ENCODE measurements at regions not wholly inside any gene's neighbourhood (a gene's known extent, or its start where the extent isn't known, plus 50 kb on each side); places are given as distances from the start of the nearest gene placed in this dataset.
A peak's percentile ranks its signal among the peaks of the same experiment; 100 is the strongest.

- TF ChIP-seq, protein P1, sequence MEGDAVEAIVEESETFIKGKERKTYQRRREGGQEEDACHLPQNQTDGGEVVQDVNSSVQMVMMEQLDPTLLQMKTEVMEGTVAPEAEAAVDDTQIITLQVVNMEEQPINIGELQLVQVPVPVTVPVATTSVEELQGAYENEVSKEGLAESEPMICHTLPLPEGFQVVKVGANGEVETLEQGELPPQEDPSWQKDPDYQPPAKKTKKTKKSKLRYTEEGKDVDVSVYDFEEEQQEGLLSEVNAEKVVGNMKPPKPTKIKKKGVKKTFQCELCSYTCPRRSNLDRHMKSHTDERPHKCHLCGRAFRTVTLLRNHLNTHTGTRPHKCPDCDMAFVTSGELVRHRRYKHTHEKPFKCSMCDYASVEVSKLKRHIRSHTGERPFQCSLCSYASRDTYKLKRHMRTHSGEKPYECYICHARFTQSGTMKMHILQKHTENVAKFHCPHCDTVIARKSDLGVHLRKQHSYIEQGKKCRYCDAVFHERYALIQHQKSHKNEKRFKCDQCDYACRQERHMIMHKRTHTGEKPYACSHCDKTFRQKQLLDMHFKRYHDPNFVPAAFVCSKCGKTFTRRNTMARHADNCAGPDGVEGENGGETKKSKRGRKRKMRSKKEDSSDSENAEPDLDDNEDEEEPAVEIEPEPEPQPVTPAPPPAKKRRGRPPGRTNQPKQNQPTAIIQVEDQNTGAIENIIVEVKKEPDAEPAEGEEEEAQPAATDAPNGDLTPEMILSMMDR (IDR thresholded peaks at IDR 0.05; ENCODE audit: borderline replicate concordance, control extremely low read depth, extremely low read depth, insufficient read depth, missing control alignments): no peak
- in situ Hi-C loops (cut with MboI; ENCODE audit: low sequenced_read_pairs, unreplicated experiment): no loop called here
Observed at GRCh38 chr2:45172142-45172541, 162.9 kb upstream of the SIX2 start.

DNA sequence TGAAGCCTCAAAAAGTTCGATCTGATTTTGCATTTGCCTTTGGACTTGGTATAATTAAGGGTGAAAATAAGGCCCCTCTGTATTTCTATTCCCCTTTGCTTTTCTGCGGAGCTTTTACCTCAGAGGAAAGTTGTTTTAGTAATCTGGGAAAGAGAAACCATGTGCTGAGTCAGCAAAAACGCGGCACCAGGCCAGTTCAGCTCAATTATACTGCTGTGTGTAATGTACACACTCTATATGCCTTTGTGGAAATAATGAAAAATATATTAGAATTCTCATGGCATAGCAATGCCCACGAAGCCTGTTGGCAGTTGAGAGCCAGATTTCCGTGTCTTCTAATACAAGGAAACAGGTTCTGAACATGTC is 161.9 kb upstream of the SIX2 start:
- TF ChIP-seq, protein P1 (IDR thresholded peaks at IDR 0.05; ENCODE audit: borderline replicate concordance, control extremely low read depth, extremely low read depth, insufficient read depth, missing control alignments): no peak
- in situ Hi-C loops (cut with MboI; ENCODE audit: low sequenced_read_pairs, unreplicated experiment): no loop called here
- DNase-seq (ENCODE audit: low spot score): no peak

More at GRCh38 chr2:45172142-45172541, 162.9 kb upstream of the SIX2 start:
- no peak for DNase-seq (ENCODE audit: low spot score)

DNA sequence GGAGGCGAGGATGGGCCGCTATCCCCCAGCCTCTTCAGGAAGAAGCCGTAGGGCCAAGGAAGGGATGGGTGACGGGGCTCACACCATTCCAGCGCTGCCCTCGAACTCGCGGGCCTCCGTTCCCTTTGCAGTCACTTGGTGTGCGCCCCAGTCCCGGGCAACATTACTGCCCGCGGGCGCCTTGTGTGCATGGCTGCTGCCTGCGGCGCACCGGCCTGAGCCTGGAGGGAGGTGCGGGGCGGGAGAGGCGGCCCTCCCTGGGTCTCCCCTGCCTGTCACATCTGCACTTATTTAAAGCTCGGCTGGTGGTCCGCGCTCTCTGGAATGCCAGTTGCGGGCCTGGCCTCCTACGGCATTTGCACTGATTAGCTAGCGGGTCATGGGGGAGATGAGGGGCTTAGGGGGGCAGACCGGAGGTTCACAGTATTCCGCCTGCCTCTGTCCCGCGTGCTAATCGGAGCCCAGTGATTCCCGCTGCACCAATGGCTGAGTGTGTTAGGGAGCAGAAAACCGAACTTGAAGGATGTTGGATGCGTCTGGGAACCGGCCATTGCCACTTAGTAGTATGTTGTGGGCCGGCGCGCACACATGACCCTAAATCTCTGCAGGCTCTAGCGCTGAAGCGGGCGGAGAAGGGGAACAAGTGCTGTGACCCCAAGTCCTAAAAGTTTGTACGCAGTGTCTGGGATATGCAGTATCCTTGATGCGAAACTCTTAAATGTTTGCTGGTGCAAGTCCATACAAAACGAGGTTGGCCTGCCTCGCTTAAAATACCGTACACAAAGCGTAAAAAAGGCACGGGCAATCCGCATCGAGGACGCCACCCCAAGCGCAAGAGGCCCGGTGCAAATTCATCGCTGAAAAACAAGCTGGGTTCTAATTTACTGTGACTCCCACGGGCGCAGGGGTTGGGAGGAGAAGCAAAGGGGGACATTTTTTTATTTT is 161.2 kb upstream of the SIX2 start:
- TF ChIP-seq, protein P1 (IDR thresholded peaks at IDR 0.05; ENCODE audit: borderline replicate concordance, control extremely low read depth, extremely low read depth, insufficient read depth, missing control alignments): no peak
- peak; percentile 29 for DNase-seq (ENCODE audit: low spot score)
- in situ Hi-C loops (cut with MboI; ENCODE audit: low sequenced_read_pairs, unreplicated experiment): no loop called here

DNA sequence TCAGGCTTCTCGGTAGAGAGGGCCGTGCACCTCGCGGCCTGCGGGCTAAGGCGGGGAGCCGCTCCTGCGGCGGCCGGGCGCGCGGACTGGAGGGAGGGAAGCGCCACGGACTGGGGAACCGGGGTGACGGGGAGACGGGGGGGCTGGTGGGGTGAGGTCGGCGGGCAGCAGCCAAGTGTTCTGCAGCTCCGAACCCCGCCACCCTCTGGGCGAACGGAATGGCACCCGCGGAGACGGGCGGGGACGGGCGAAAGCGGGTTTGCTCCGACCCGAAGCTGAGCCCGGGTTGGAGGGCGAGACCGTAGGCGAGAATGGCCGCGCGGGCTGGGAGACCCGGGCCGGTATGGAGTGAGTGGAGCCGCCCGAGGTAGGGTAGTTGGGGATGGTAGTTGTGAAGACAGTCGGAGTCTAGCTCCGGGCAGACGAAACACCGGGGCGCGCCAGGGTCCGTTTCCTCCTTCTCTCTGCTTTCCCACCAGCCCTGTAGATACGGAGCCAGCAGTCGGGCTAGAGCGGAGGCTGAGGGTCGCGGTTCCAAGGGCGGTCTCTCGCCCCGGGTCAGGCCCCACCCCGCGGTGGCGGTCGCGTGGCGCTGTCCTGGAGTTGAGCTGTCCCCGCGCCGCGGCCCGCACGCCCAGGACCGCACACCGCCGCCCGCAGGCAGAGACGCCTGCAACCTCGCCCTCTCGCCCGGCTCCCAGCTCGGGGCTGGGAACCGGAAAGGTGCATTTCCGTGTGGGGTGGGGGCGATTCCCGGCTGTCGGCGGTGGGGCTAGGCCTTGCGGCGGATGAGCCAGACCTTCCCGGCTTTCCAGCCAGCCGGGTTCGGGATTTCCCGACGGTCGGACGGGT is 160.3 kb upstream of the SIX2 start:
- in situ Hi-C loops (cut with MboI; ENCODE audit: low sequenced_read_pairs, unreplicated experiment): no loop called here
- DNase-seq (ENCODE audit: low spot score): peak; percentile 52
- TF ChIP-seq, protein P1 (IDR thresholded peaks at IDR 0.05; ENCODE audit: borderline replicate concordance, control extremely low read depth, extremely low read depth, insufficient read depth, missing control alignments): no peak

DNA sequence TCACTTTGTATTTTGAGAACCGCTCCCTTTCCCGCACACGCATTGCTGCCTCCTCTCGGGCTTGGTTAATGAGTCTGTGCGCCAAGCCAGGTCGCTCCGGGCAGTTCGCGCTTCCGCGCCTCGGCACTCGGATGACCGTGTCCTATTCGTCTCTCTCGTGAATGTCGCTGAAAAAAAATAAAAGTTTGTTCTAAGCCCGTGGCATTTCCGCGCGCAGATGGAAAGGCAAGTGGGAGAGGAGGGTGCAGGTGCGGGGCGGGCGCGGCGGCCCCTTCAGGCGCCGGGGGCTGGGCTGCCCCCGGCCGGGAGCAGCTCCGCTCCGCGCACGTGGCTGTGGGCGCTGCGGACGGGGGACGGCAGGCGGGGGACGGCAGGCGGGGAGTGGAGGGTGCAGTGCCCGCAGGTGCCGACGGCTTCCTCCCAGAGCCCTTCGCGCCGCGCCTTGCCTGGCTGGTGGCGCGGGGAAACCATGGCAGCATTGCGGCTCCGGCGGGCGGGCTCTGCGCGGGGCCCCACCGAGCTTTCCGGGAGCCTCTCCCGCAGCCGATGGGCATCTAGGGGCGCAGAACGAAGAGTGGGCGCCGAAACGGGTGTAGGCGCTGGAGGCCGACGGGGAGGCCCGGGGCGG is 159.6 kb upstream of the SIX2 start:
- peak; percentile 27 for DNase-seq (ENCODE audit: low spot score)
- in situ Hi-C loops (cut with MboI; ENCODE audit: low sequenced_read_pairs, unreplicated experiment): no loop called here

More for the DNA sequence above, 159.6 kb upstream of the SIX2 start:
- TF ChIP-seq, protein P1 (IDR thresholded peaks at IDR 0.05; ENCODE audit: borderline replicate concordance, control extremely low read depth, extremely low read depth, insufficient read depth, missing control alignments): no peak
